ENCODE measurements at regions not wholly inside any gene's neighbourhood (a gene's known extent, or its start where the extent isn't known, plus 50 kb on each side); places are given as distances from the start of the nearest gene placed in this dataset.
"Not testable (repeated sequence)": the region's sequence is repeated elsewhere in the genome, so short reads cannot be mapped to it uniquely, and the experiment has no call there.

DNA sequence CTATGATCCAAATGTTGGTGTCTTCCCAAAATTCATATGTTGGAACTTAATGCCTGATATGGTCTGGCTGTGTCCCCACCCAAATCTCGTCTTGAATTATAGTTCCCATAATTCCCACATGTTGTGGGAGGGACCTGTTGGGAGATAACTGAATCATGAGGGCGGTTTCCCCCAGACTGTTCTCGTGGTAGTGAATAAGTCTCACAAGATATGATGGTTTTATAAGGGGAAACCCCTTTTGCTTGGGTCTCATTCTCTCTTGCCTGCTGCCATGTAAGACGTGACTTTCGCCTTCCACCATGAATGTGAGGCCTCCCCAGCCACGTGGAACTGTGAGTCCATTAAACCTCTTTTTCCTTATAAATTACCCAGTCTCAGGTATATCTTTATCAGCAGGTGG is 94.3 kb downstream of the ETS2 start:
- TF ChIP-seq, protein P1, sequence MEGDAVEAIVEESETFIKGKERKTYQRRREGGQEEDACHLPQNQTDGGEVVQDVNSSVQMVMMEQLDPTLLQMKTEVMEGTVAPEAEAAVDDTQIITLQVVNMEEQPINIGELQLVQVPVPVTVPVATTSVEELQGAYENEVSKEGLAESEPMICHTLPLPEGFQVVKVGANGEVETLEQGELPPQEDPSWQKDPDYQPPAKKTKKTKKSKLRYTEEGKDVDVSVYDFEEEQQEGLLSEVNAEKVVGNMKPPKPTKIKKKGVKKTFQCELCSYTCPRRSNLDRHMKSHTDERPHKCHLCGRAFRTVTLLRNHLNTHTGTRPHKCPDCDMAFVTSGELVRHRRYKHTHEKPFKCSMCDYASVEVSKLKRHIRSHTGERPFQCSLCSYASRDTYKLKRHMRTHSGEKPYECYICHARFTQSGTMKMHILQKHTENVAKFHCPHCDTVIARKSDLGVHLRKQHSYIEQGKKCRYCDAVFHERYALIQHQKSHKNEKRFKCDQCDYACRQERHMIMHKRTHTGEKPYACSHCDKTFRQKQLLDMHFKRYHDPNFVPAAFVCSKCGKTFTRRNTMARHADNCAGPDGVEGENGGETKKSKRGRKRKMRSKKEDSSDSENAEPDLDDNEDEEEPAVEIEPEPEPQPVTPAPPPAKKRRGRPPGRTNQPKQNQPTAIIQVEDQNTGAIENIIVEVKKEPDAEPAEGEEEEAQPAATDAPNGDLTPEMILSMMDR (IDR thresholded peaks at IDR 0.05): not testable (repeated sequence)
- TF ChIP-seq POLR2AphosphoS5, POLR2A (IDR thresholded peaks at IDR 0.05): not testable (repeated sequence)

Data from prostate gland (tissue), 2 donors.